ENCODE measurements at regions not wholly inside any gene's neighbourhood (a gene's known extent, or its start where the extent isn't known, plus 50 kb on each side); places are given as distances from the start of the nearest gene placed in this dataset.

GRCh38 chr13:67742478-67742877 lies 512.3 kb upstream of the PCDH9 start:
- Mint-ChIP-seq H3K27me3 (ENCODE audit: low read depth) (no peaks in the 10 kb centered on the region), H3K36me3 (ENCODE audit: low read depth) (no peaks in the 10 kb centered on the region), H3K4me3 (no peak overlapping the region), H3K4me1 (ENCODE audit: low read depth) (no peaks in the 10 kb centered on the region), H3K9me3 (peaks cover 13% of the 10 kb centered on the region), H3K27ac (no peak overlapping the region)
- CTCF ChIA-PET = no interaction called here
- DNase-seq = no peak
- intact Hi-C loops (cut with micrococcal nuclease) = no loop called here

GRCh38 chr13:67740871-67741535 lies 510.9 kb upstream of the PCDH9 start:
- no peak for DNase-seq
- Mint-ChIP-seq H3K4me1 (ENCODE audit: low read depth) (no peaks in the 10 kb centered on the region), H3K27ac (no peak overlapping the region), H3K4me3 (no peak overlapping the region), H3K9me3 (peaks cover 12% of the 10 kb centered on the region), H3K27me3 (ENCODE audit: low read depth) (no peaks in the 10 kb centered on the region), H3K36me3 (ENCODE audit: low read depth) (no peaks in the 10 kb centered on the region)
- CTCF ChIA-PET = no interaction called here
- intact Hi-C loops (cut with micrococcal nuclease) = no loop called here

DNA sequence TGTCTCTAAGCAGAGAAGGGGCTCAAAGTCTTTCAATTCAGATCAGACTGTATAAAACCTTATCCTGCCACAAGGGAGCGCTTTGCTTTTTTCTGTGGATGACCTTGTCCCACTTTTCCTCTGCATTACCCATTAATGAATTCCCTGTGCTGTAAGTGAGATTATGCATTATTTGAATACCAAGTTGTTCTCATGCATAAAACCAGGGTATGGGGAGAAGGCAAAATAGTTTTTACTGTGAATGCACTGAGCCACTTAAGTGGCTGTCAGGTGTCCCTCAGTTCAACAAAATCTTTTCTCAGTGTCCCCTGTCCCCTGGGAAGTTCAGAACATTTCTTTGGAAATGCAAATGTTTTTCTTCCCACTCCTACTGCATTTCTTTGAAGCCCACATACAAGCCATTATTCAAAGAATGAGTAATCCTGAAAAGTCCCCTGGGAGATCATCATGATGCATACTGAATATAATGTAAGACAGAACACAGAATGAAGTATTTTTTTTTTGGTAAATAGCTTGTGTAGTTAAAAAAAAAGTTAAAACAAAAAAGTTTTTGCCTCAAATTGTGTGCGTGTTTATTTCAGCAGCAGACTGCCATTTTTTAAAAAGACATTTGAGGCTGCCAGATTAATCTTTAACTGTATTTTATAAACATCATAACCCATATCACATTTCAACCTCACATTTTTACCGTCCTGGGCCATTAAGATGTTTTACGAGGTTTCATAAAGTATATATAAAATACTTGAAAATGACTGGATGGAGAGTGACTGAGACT lies 506.7 kb upstream of the PCDH9 start:
- H3K9me3 Mint-ChIP-seq = peaks cover 9% of the 10 kb centered on the region
- no peak overlapping the region for H3K4me3 Mint-ChIP-seq
- no peaks in the 10 kb centered on the region for H3K27me3 Mint-ChIP-seq (ENCODE audit: low read depth)
- H3K27ac Mint-ChIP-seq = no peak overlapping the region
- no peak for DNase-seq
- H3K4me1 Mint-ChIP-seq (ENCODE audit: low read depth) = no peaks in the 10 kb centered on the region
- intact Hi-C loops (cut with micrococcal nuclease) = no loop called here
- no peaks in the 10 kb centered on the region for H3K36me3 Mint-ChIP-seq (ENCODE audit: low read depth)
- CTCF ChIA-PET = no interaction called here

GRCh38 chr13:67735651-67736050 lies 505.5 kb upstream of the PCDH9 start:
- Mint-ChIP-seq H3K4me3 (no peak overlapping the region), H3K27ac (no peak overlapping the region), H3K4me1 (ENCODE audit: low read depth) (no peaks in the 10 kb centered on the region), H3K27me3 (ENCODE audit: low read depth) (no peaks in the 10 kb centered on the region), H3K36me3 (ENCODE audit: low read depth) (no peaks in the 10 kb centered on the region), H3K9me3 (peaks cover 9% of the 10 kb centered on the region)
- intact Hi-C loops (cut with micrococcal nuclease) = no loop called here
- CTCF ChIA-PET = no interaction called here
- DNase-seq = no peak

- CTCF ChIA-PET = no interaction called here
- intact Hi-C loops (cut with micrococcal nuclease) = no loop called here
- Mint-ChIP-seq H3K9me3 (peaks cover 21% of the 10 kb centered on the region), H3K36me3 (ENCODE audit: low read depth) (no peaks in the 10 kb centered on the region), H3K4me3 (no peak overlapping the region), H3K4me1 (ENCODE audit: low read depth) (no peaks in the 10 kb centered on the region), H3K27me3 (ENCODE audit: low read depth) (no peaks in the 10 kb centered on the region), H3K27ac (no peak overlapping the region)
- DNase-seq = no peak
These were observed 496.8 kb upstream of the PCDH9 start for GRCh38 chr13:67726979-67727378.

GRCh38 chr13:67725999-67726398 lies 495.9 kb upstream of the PCDH9 start:
- H3K36me3 Mint-ChIP-seq (ENCODE audit: low read depth) = no peaks in the 10 kb centered on the region
- no peaks in the 10 kb centered on the region for H3K4me1 Mint-ChIP-seq (ENCODE audit: low read depth)
- DNase-seq = no peak
- CTCF ChIA-PET = no interaction called here
- H3K27ac Mint-ChIP-seq = no peak overlapping the region
- H3K9me3 Mint-ChIP-seq = peaks cover 25% of the 10 kb centered on the region
- no peak overlapping the region for H3K4me3 Mint-ChIP-seq
- H3K27me3 Mint-ChIP-seq (ENCODE audit: low read depth) = no peaks in the 10 kb centered on the region
- intact Hi-C loops (cut with micrococcal nuclease) = no loop called here

- Mint-ChIP-seq H3K36me3 (ENCODE audit: low read depth) (no peaks in the 10 kb centered on the region), H3K4me3 (no peak overlapping the region), H3K9me3 (peaks cover 16% of the 10 kb centered on the region), H3K27ac (no peak overlapping the region), H3K4me1 (ENCODE audit: low read depth) (no peaks in the 10 kb centered on the region), H3K27me3 (ENCODE audit: low read depth) (no peaks in the 10 kb centered on the region)
- DNase-seq = no peak
- intact Hi-C loops (cut with micrococcal nuclease) = no loop called here
- CTCF ChIA-PET = no interaction called here
These were observed 483.4 kb upstream of the PCDH9 start for GRCh38 chr13:67713571-67713970.

- H3K4me1 Mint-ChIP-seq (ENCODE audit: low read depth) = no peaks in the 10 kb centered on the region
- H3K27me3 Mint-ChIP-seq (ENCODE audit: low read depth) = no peaks in the 10 kb centered on the region
- no peaks in the 10 kb centered on the region for H3K36me3 Mint-ChIP-seq (ENCODE audit: low read depth)
- DNase-seq = no peak
- H3K9me3 Mint-ChIP-seq = peaks cover 8% of the 10 kb centered on the region
- intact Hi-C loops (cut with micrococcal nuclease) = no loop called here
- no peak overlapping the region for H3K27ac Mint-ChIP-seq
- CTCF ChIA-PET = no interaction called here
- H3K4me3 Mint-ChIP-seq = no peak overlapping the region
These were observed 466.6 kb upstream of the PCDH9 start for GRCh38 chr13:67696775-67697174.

- H3K4me3 Mint-ChIP-seq = no peak overlapping the region
- H3K9me3 Mint-ChIP-seq = peaks cover 5% of the 10 kb centered on the region
- intact Hi-C loops (cut with micrococcal nuclease) = no loop called here
- H3K36me3 Mint-ChIP-seq (ENCODE audit: low read depth) = no peaks in the 10 kb centered on the region
- H3K27ac Mint-ChIP-seq = no peak overlapping the region
- CTCF ChIA-PET = interaction anchor here (1.6 kb wide), 1 partner anchor 16 kb away, joined by 3 read pairs; no protein-coding TSS in a partner anchor
- DNase-seq = no peak
- H3K27me3 Mint-ChIP-seq (ENCODE audit: low read depth) = no peaks in the 10 kb centered on the region
- no peaks in the 10 kb centered on the region for H3K4me1 Mint-ChIP-seq (ENCODE audit: low read depth)
These were observed 434.4 kb upstream of the PCDH9 start for GRCh38 chr13:67664502-67664901.

GRCh38 chr13:67662997-67663396 lies 432.9 kb upstream of the PCDH9 start:
- Mint-ChIP-seq H3K27ac (no peak overlapping the region), H3K36me3 (ENCODE audit: low read depth) (no peaks in the 10 kb centered on the region), H3K27me3 (ENCODE audit: low read depth) (no peaks in the 10 kb centered on the region), H3K9me3 (peaks cover 2% of the 10 kb centered on the region), H3K4me1 (ENCODE audit: low read depth) (no peaks in the 10 kb centered on the region), H3K4me3 (no peak overlapping the region)
- no peak for DNase-seq
- intact Hi-C loops (cut with micrococcal nuclease) = no loop called here
- CTCF ChIA-PET = no interaction called here

DNA sequence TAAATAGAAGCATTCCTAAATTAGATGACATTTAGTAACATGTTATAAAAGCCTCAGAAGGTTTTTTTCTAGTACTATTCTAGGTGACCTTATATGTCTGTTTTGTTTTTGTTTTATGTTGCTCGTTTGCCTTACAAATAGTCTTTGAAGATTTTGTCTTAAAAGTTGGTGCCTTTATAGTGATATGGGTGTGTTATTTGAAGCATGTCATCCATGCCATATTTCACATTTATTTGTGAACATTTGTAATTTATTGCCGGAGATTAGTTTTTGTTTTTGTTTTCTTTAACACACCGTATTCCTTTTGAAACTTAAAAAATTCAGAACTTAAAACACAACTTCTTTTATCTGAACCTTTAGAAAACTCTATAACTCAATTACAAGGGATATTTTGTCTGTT lies 422.8 kb upstream of the PCDH9 start:
- DNase-seq = no peak
- peaks cover 8% of the 10 kb centered on the region for H3K9me3 Mint-ChIP-seq
- H3K4me1 Mint-ChIP-seq (ENCODE audit: low read depth) = no peaks in the 10 kb centered on the region
- CTCF ChIA-PET = no interaction called here
- intact Hi-C loops (cut with micrococcal nuclease) = no loop called here
- no peak overlapping the region for H3K4me3 Mint-ChIP-seq
- no peaks in the 10 kb centered on the region for H3K36me3 Mint-ChIP-seq (ENCODE audit: low read depth)
- no peaks in the 10 kb centered on the region for H3K27me3 Mint-ChIP-seq (ENCODE audit: low read depth)
- H3K27ac Mint-ChIP-seq = no peak overlapping the region

GRCh38 chr13:67651908-67652465 lies 421.9 kb upstream of the PCDH9 start:
- H3K4me1 Mint-ChIP-seq (ENCODE audit: low read depth) = no peaks in the 10 kb centered on the region

DNA sequence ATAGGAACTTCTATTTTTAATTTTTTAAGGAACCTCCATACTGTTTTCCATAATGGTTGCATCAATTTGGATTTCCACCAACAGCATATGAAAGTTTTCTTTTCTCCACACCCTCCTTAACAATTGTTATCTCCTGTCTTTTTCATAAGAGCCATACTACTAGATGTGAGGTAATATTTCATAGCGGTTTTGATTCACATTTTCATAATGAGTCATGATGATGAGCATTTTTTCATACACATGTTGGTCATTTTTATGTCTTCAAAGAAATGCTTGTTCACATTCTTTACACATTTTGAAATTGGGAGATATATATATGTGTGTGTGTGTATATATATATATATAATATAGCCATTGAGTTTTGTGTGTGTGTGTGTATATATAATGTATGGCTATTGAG lies 420.3 kb upstream of the PCDH9 start:
- CTCF ChIA-PET = no interaction called here
- H3K4me3 Mint-ChIP-seq = no peak overlapping the region
- H3K27me3 Mint-ChIP-seq (ENCODE audit: low read depth) = no peaks in the 10 kb centered on the region
- H3K4me1 Mint-ChIP-seq (ENCODE audit: low read depth) = no peaks in the 10 kb centered on the region
- no peaks in the 10 kb centered on the region for H3K36me3 Mint-ChIP-seq (ENCODE audit: low read depth)
- peaks cover 8% of the 10 kb centered on the region for H3K9me3 Mint-ChIP-seq
- no peak overlapping the region for H3K27ac Mint-ChIP-seq
- no peak for DNase-seq
- intact Hi-C loops (cut with micrococcal nuclease) = no loop called here

More at GRCh38 chr13:67651908-67652465, 421.9 kb upstream of the PCDH9 start:
- DNase-seq = no peak
- no peaks in the 10 kb centered on the region for H3K36me3 Mint-ChIP-seq (ENCODE audit: low read depth)
- H3K4me3 Mint-ChIP-seq = no peak overlapping the region
- CTCF ChIA-PET = no interaction called here
- H3K9me3 Mint-ChIP-seq = peaks cover 8% of the 10 kb centered on the region
- no peaks in the 10 kb centered on the region for H3K27me3 Mint-ChIP-seq (ENCODE audit: low read depth)
- no peak overlapping the region for H3K27ac Mint-ChIP-seq
- intact Hi-C loops (cut with micrococcal nuclease) = no loop called here
